Dermis blood vessel endothelial cell (primary cell): ENCODE measurements at regions not wholly inside any gene's neighbourhood (a gene's known extent, or its start where the extent isn't known, plus 50 kb on each side); places are given as distances from the start of the nearest gene placed in this dataset.
A peak's percentile ranks its signal among the peaks of the same experiment; 100 is the strongest.

Source experiments
- DNase-seq: peaks from one replicate; pipeline ENCODE4 v3.0.0; 2010

DNA sequence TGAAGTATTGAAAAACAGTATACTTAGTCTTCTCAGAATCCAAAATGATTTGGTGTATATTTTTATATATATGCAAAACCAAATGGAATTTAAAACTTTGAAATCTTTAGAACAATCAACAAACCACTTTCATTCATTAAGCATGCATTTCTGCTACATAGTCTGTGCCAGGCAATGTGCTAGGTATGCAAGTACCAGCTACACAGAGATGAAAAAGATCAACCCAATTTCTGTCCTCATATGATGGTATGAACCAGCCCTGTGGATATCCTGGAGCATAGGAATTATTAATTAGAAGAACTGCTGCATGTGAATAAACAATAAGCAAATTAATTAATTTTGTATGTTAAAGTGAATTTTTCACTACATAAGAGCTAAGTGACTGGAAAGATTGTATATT lies 51.2 kb upstream of the RTN4 start:
- no peak for DNase-seq

DNA sequence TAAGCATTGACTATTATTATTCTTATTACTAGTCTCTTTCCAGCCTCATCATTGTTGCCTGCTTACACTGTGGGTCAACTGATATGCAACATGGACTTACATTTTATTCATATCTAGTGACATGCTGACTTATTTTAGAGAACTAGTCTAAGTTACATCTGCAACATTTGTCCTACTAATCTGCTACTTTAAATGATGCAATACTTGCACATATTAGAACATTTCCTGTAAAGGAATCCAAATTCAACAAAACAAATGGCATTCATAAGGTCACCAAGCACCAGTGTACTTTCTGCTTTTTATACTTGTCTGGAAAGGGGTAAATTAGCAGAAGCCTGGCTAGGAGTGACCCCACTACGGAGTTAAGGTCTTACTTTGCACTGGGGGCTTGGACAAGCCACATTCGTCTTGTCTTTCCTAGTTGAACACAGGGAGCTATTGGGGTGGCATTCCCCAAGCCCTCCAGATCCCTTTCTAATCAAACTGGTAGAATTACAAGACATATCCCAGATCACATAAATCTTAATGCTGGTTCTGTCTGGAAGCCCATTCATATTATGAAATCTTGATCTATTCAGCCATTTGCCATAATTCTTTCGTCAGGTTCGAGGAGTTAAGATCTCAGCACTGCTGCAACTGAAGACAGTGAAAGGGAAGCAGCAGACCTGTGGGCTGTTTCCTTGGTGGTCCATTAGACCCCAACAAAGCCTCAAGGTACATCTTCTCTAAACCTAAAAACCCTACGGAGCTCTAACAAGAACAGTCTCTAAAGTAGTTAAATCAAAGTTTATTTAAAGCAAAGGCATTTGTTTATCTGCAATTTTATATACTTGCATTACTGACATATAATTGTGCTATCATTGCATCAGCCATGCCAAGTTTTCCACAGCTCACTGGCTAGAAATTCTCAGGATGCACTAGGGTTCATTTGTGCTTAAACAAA lies 49.9 kb upstream of the RTN4 start:
- peak; percentile 68 for DNase-seq
